ENCODE measurements at regions not wholly inside any gene's neighbourhood (a gene's known extent, or its start where the extent isn't known, plus 50 kb on each side); places are given as distances from the start of the nearest gene placed in this dataset.

DNA sequence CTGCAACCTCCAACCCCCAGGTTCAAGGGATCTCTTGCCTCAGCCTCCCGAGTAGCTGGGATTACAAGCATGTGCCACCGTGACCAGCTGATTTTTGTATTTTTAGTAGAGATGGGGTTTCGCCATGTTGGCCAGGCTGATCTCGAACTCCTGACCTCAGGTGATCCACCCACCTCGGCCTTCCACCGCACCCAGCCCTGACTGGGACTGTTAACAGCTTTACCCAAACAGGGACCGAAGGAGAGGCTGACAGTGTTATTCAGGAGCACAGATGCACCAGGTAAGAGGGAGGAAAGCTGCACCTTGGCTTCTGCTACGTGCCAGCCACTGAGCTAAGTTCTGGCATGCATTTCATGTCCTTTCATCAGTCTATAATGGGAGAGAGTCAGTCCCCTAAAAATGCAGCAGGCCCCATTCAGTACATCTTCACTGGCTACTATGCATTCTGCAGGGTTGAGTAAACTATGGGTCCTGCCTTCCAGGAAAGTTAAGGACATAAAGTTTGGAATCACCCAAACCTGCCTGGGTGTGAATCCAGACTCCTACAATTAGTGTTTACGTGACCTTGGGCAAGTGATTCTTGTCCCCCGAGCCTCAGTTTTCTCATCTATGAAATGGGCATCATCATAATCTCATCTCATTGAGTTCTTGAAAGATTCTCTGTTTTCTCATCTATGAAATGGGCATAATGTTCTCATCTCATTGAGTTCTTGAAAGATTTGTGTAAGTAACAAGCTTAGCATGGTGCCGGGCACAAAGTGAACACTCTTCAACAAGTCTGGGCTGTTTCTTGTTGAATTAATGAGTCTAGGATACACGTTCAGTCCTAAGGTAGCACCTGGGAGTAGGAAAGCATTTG, 82.2 kb downstream of the CPN2 start:
- no peaks in the 10 kb centered on the region for H3K36me3 ChIP-seq
- no peaks in the 10 kb centered on the region for H3K27me3 ChIP-seq
- no peak for TF ChIP-seq POLR2A (IDR thresholded peaks at IDR 0.05)
- peaks cover 30% of the 10 kb centered on the region for H3K4me1 ChIP-seq (ENCODE audit: insufficient read depth)
- no peak overlapping the region for H3K4me3 ChIP-seq
- peak overlapping the region in 1 of 2 donors; percentile 79 for H3K27ac ChIP-seq
- DNase-seq, result peak in 2 of 5 donors; percentile 11 to 27
- WGBS, 3 donors, result 85 to 89% (median 86%) methylated on average over 12 of the region's 12 CpGs
- intact Hi-C loops (cut with DNase I), result loop anchor here (5.0 to 10.0 kb wide), 4 partner anchors 43 to 132 kb away; partner anchors contain the start of gene HES1 (in 3 of the 4)
- H3K9me3 ChIP-seq, result no peaks in the 10 kb centered on the region

DNA sequence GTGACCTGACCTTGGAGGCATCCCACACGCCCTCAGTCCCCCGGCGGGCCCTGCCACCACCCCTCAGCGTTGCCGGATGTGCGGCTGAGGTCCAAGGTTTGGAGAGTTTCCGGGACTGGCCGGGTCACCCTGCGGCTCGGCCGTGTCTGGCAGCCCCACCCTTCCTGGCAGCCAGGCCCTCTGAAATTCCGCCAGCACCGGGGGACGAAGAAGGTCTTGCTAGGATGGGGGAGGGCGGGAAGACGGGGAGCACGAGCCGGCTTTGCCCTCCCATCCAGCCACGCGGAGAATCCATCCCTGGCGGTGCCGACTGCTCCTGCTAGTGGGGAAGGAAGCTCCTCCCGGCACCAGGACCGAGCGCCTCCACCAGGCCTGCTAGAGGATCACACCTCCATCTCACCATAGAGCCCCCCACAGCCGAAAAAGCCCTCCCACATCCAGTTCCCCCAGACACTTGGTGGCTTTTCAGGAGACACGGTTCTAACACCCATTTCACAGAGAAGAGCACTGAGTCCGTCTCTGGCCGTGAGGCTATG, 81.5 kb downstream of the CPN2 start:
- Histone ChIP-seq H3K9me3 (no peaks in the 10 kb centered on the region), H3K36me3 (no peaks in the 10 kb centered on the region), H3K27me3 (no peaks in the 10 kb centered on the region), H3K4me1 (ENCODE audit: insufficient read depth) (peaks cover 30% of the 10 kb centered on the region), H3K27ac (peak overlapping the region in 1 of 2 donors; percentile 79), H3K4me3 (no peak overlapping the region)
- 7 to 9% (median 8%) methylated on average over 29 of the region's 29 CpGs for WGBS, 3 donors
- TF ChIP-seq CTCF (IDR thresholded peaks at IDR 0.05), result peak in 1 of 3 donors; percentile 50
- TF ChIP-seq POLR2A (IDR thresholded peaks at IDR 0.05), result no peak
- TF ChIP-seq EP300 (IDR thresholded peaks at IDR 0.05), result peak; percentile 66
- DNase-seq, result peak; percentile 90 to 95 (median 93)
- intact Hi-C loops (cut with DNase I), result loop anchor here (5.0 to 10.0 kb wide), 6 partner anchors 43 to 265 kb away; partner anchors contain the start of gene HES1 (in 3 of the 4)

GRCh38 chr3:194270627-194271459, 80.3 kb downstream of the CPN2 start:
- WGBS, 3 donors, result 13 to 22% (median 21%) methylated on average over 19 of the region's 19 CpGs
- H3K9me3 ChIP-seq, result no peaks in the 10 kb centered on the region
- peaks cover 26% of the 10 kb centered on the region for H3K4me1 ChIP-seq (ENCODE audit: insufficient read depth)
- no peaks in the 10 kb centered on the region for H3K27me3 ChIP-seq
- H3K36me3 ChIP-seq, result no peaks in the 10 kb centered on the region
- peak; percentile 78 to 86 (median 83) for DNase-seq
- TF ChIP-seq CTCF (IDR thresholded peaks at IDR 0.05), result no peak
- TF ChIP-seq EP300 (IDR thresholded peaks at IDR 0.05), result peak; percentile 71
- no peak for TF ChIP-seq POLR2A (IDR thresholded peaks at IDR 0.05)
- intact Hi-C loops (cut with DNase I), result loop anchor here in 2 of 4 donors (5.0 to 10.0 kb wide), 2 partner anchors 129 to 266 kb away; no protein-coding TSS in a partner anchor
- H3K4me3 ChIP-seq, result no peak overlapping the region
- H3K27ac ChIP-seq, result peak overlapping the region; percentile 44 to 79

DNA sequence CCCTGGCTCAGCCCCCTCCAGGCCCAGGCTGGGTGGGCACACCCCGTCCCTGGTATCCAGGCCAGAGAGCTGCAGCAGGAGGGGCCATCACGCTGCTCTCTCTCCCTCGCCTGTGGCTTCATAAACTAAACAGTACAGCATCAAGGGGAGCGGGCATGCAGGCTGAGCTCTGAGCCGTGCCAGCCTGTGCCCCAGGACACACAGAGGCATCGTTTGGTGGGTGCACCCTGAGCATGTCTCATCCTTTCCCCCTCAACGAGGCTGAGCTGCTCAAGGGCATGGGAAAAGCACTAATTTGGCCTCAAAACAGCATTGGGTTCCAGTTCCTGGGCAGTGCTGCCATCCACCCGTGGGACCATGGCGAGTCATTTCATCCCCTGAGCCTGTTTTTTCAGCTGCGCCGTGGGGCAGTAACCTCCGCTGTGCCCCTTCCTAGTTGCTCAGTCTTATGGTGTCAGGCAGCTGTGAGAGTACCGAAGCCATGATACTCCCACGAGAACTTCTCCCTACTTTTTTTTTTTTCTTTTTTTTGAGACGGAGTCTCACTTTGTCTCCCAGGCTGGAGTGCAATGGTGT, 79.6 kb downstream of the CPN2 start:
- WGBS, 3 donors, result 52 to 75% (median 54%) methylated on average over 15 of the region's 15 CpGs

More for the DNA sequence above, 79.6 kb downstream of the CPN2 start:
- Histone ChIP-seq H3K27me3 (no peaks in the 10 kb centered on the region), H3K4me3 (no peak overlapping the region), H3K36me3 (no peaks in the 10 kb centered on the region), H3K27ac (peak overlapping the region; percentile 44 to 79), H3K9me3 (no peaks in the 10 kb centered on the region), H3K4me1 (ENCODE audit: insufficient read depth) (peaks cover 25% of the 10 kb centered on the region)
- DNase-seq, result no peak
- TF ChIP-seq CTCF (IDR thresholded peaks at IDR 0.05), result no peak
- no peak for TF ChIP-seq POLR2A (IDR thresholded peaks at IDR 0.05)
- TF ChIP-seq EP300 (IDR thresholded peaks at IDR 0.05), result no peak
- intact Hi-C loops (cut with DNase I), result loop anchor here in 2 of 4 donors (5.0 to 10.0 kb wide), 2 partner anchors 129 to 267 kb away; no protein-coding TSS in a partner anchor
